Activated CD4-positive, CD25-positive, alpha-beta regulatory T cell treated with anti-CD3 and anti-CD28 coated beads, Interleukin-2, amount 50 U/mL, for 72 hours (primary cell): ENCODE measurements at regions not wholly inside any gene's neighbourhood (a gene's known extent, or its start where the extent isn't known, plus 50 kb on each side); places are given as distances from the start of the nearest gene placed in this dataset.
A peak's percentile ranks its signal among the peaks of the same experiment; 100 is the strongest.

Experiments used
- DNase-seq: peaks from one replicate; pipeline ENCODE4 v3.0.0; 2021

DNA sequence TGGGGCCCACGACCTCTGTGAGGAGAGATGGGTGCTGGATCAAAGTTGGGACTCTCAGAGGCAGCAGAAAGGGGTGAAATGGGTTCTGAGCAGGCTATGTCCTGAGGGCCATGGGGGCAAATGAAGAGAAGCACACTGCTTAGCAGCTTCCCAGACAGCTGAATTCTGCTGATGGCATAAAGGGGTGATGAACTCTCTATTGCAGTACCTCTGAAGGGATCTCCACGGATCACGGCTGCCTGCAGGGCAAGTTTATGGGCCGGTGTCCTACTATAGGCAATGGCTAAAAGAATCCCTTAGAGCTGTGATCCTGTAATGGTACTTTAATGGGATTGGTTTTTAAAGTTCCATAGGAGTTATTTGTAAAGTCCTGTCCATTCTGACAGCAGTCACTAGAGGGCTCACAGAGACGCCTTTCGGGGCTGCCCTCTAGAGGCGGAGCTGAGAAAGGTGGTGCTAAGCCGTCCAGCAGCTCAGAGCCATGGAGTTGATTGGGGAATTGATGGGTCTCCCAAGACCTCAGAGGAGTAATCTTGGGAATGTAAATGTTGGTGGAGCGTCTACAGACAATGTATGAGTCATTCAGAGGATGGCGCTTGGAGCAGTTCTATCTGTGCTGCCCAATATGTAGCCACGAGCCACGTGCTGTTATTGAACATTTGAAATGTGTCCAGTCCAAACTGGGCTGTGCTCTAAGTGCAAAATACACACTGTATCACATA, 287.3 kb downstream of the COG6 start:
- DNase-seq, result peak; percentile 70

DNA sequence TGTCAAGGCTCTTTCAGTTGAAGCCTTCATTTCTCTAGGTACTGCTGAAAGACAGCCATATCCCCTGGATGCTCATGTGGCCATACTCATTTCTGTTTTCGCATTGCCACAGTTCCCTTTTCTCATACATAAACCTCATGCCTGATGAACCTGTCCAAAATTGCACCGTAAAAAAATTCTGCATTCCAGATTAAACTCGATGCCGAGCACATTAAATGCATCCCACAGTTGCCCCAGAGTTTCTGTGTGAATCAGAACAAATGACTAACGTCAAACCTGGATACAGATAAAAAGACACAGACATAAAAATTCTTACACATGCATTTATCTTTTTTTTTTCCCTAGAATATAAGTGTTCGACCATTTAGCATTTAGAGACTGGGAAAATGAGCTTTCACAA, 288.2 kb downstream of the COG6 start:
- no peak for DNase-seq

DNA sequence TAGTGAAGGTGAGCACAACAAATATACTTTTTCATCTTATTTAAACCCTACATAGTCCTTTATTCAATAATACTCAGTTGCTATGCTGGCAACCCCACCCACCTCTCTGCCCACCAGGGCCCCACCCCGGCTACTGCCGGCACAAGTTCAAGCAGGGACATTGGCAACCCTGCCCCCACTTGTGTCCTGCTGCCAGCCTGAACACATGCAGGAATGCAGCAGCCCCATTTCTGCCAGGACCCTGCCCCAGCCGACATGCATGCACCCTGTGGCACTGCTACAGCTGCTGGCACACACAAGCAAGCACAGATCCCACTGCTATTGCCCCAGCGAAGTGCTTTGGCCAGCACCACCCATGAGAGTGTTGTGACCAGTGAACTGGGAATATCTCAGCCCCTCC, 289.8 kb downstream of the COG6 start:
- no peak for DNase-seq

DNA sequence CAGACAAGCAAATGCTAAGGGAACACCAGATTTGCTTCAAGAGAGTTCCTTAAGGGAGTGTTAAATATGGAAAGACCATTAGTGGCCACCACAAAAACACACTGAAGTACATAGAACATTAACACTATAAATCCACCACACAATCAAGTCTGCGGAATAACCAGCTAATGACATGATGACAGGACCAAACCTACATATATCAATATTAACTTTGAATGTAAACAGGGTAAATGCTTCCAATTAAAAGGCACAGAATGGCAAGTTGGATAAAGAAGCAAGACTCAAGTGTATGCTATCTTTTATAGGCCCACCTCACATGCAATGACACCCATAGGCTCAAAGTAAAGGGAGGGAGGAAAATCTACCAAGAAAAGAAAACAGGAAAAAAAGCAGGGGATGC, 291.3 kb downstream of the COG6 start:
- DNase-seq, result no peak

DNA sequence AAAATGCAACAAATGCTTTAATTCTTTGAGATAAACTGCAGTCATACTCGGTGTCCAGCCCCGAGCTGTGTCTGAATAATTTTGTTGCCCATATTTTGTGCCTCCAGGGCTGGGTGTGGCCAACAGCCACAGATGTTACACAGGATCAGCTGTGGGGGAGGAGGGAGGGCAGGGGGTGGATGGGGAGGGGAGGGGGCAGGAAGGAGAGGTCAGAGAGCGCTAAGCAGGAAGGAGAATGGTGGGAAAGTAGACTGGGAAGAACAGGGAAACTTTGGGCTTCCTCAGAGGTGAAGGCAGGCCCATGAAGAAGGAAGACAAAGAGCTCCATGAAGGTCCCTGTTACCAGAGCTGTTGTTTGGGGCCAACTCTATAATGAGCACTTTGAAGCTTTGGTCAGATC, 295.8 kb downstream of the COG6 start:
- DNase-seq, result no peak

DNA sequence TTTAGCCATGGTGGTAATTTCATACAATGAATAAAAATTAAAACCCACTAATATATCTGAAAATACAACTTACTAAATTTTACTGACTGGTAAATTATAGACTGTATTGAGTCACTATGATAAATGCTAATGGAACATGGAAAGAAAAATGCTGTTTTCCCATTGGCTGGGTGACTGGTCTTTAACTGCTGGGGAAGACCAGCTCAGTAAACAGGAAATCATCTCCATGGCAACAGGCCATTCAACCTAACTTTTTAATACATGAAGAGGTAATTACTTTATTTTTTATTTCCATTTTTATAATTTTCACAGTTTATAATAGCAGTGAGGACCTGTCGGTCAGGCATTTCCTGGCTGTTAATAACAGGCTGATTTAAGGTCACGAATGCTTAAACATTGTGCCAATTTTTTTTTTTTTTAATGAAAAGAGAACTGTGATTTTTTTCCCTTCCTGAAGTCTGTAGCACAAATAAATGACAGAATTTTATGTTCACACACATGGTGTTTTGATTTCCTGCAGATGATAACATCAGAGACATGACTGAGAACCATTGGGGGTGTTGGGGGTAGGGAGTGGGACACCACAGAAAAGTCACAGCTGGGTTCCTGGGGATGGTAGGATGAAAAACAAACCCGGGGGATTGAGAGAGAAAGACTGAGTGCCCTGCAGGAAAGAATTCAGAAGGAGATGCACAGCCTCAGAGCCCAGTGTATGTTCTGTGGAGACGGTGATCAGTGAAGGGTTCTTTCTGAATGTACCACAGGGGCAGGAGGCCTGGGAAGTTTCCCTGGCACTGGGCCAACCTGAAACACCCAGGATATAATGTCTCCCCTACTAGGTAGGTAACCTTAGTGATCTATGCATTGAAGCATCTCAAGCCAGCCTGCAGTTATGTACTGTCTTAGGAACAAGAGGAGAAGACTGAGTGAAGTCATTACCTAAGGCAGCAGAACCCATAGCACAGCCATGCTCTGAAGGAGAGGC, 297.1 kb downstream of the COG6 start:
- no peak for DNase-seq

DNA sequence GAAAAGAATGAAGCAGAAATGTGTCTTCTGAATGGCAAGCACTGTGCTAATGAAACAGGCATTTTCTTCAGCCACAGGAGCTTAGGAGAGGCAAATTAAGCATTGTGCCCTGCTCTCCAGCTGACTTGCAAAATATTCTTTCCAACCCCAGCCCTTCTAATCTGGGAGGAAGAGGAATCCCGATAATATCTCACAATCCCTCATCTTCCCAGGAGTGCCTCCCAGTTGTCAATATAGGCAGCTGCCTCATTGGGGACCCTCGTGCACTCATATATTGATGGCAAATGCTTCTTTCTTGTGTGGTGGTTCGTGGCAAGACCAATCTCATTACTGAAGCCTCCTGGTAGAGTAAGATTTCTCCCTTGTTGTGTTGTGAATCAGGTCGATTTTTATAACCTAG, 299.0 kb downstream of the COG6 start:
- no peak for DNase-seq

DNA sequence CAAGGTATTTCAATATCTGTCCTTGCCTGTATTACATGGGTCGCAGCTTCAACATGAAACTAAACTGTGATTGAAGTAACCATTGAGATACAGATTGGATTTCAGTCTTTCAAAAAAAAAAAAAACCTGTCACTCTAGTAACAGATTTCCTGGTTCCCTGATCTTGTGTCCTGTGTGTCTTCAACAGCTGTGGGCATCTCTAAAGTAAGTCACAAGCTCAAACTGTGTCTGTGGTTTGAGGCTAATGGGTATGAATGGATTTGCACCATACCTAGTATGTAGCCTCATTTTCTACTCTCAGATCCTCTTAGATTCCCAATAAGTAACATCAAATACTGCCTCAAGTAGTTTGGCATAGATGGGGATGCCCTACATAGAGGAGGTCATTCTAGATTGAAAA, 300.1 kb downstream of the COG6 start:
- DNase-seq, result no peak

DNA sequence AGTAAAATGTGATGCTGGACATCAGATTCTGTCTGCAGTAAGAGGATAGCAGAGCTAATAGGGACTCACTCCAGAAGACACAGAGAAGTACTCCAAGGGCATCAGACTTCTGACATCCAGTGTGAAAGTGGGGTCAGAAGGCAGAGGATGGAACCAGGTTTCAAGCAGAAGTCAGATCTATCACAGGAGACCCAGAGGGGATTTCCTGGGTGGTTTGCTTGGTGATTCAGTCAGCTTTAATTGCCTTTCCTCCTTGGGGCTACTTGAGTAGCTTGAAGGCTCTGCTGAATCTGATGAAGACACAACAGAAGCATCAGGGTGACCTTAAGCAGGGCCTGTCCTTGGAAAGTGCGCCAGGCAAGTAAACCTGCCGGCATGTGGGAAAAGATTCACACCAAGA, 300.6 kb downstream of the COG6 start:
- no peak for DNase-seq

DNA sequence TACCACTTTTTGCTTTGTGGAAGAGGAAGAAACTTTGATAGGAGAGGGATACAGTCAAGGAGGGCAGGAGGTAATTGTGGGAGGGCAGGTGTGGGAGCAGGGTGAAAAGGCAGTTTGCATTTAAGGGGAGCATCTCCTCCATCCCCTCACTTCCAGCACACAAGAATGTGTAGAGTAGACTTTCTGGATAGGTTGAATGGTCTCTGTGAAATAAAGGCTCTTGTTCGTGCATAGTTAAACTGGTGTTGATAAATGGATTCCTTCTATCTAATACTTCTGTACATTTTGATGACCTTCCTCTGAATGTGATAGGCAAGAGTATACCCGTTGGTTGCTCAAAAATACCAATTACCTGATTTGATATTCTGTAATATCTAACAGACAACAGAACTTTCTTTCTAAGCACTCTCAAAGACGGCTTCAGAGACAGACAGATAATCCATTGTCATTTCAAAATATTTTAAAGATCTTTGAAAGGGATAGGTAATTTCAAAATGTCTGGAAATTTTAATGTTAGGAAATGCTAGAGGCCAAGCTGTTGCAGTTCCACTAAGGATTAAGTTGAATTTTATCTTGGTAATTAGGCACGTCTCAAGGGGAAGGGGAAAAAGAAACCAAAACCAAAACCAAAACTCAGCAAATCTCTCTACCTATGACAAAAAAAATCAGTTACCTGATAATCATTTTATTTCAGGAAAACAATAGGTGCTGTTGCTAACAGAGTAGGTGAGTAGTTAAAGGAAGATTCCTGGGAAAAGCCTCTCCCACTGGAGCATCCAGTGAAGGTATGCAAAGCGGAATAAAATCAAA, 302.6 kb downstream of the COG6 start:
- no peak for DNase-seq

DNA sequence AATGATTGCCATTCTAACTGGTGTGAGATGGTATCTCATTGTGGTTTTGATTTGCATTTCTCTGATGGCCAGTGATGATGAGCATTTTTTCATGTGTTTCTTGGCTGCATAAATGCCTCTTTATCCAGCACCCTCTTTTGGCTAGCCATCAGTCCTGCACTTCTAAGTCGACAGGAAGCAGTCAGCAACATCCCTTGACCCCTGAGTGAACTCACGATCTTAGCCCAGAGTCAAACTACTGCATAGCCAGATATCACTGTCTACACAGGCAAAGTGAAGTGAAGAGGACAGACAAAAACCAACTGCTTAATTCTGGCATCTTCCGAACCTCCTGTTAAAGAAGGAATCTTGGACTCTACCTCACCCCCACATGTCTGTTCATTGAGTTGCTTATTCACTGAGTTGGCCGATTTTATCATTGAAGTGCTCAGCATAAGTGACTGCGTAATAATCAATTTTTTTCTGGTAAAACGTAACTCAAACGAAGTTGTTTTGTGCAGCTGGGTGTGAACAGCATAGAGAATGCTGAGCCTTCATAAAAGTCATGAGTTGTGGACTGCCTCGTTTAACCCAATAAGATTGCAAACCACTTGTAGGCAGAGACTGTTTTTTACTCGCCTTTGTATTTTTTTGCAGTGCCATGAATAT, 304.2 kb downstream of the COG6 start:
- DNase-seq, result no peak

DNA sequence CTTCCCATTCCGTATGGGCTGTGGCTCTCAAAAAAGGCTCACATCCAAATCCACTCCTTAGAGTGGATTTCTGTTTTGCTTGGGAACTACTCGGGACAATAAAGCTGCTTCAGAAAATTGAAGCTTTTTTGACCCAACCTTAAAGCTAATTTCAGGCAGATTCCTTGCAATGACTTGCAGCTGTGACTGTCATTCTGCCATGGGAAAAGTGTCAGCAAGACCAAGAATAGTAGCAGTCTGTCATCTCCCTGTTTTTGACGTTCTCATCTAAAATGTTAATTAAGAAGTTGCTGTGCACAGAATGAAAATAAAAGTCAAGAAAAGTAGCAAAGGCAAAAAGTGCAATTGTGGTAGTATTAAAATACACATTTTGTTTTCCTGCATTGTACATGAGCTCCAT, 304.7 kb downstream of the COG6 start:
- no peak for DNase-seq

DNA sequence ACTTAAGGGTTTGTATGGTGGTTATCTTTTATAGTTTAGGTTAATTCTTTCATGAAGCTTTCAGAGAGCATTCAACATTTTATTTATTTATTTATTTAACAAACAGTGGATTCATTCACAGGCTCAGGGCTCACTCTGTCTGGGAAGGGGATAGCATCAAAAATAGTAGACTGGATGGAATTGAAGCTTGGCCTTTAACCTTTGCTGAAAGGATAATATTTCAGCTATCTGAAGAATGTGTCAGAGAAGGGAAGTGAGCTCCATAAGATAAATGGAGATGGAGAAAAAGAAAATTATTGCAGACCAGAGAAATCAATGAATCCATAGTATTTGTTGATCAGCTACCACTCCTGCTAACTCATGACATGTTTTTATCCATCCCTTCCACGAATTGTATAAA, 305.6 kb downstream of the COG6 start:
- DNase-seq, result no peak

DNA sequence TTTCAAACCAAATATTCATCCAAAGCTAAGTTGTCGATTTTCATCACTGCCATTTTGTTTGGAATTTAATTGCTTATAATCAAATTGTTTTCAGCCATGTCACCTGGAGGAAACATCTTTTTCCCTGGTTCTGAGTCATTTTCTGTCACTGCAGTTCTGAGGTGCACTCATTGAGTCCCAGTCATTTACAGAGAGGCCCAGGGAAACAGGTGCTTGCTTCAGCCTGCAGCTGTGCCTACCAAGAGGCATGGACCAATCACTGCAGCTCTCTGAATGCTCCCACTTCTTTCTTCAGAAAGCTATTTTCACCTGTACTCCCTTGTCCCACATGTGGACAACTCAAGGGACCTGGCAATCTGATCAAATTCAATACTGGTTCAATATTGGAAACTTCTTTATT, 308.1 kb downstream of the COG6 start:
- DNase-seq, result no peak

DNA sequence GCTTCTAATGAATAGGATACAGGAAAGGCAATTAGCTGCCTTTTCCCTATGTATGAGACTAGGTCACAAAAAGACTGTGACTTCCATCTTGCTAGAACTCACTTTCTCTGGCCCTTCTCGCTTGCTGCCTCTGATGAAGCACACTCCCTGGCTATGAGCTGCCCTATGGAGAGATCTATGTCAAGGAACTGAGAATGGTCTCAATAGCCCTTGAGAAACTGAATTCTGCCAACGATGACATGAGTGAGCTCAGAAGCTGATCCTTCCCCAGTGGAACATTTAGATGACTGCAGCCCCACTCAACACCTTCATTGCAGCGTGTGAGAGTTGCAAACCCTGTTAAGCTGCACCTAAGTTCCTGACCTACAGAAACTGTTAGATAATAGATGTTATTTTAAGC, 309.8 kb downstream of the COG6 start:
- no peak for DNase-seq

DNA sequence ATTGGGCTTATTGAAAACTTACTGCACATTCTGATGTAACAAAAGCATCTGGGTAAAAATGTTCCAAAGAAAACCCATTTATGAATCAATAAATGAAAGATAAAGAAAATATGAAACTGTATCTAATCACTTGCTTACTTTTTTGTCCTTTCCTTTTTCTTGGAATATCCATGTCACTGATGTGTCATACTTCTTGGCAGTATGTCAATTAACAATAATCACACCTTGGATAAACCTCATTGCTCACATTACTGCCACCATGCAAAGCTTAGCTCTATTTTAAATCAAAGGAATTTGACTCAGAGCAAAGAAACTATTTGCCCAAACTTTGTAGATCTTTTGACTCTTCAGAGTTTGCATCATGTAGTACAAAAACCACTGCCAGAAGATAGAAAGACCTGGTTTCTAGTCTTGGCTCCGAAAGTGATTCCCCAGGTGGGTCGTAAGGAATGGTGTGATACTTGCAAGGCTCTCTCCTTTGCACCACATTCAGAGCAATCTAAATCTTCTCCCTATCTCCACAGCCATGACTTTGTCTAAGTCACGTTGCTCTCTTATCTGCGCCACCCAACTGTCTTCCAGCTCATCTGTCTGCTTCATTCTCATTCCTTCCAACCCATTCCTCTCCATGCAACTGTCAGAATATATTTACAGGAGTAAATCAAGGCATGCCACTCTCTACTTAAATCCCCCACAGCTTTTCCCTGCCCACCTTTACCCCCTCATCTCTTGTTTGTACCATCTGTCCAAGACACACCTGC, 311.9 kb downstream of the COG6 start:
- DNase-seq, result no peak

DNA sequence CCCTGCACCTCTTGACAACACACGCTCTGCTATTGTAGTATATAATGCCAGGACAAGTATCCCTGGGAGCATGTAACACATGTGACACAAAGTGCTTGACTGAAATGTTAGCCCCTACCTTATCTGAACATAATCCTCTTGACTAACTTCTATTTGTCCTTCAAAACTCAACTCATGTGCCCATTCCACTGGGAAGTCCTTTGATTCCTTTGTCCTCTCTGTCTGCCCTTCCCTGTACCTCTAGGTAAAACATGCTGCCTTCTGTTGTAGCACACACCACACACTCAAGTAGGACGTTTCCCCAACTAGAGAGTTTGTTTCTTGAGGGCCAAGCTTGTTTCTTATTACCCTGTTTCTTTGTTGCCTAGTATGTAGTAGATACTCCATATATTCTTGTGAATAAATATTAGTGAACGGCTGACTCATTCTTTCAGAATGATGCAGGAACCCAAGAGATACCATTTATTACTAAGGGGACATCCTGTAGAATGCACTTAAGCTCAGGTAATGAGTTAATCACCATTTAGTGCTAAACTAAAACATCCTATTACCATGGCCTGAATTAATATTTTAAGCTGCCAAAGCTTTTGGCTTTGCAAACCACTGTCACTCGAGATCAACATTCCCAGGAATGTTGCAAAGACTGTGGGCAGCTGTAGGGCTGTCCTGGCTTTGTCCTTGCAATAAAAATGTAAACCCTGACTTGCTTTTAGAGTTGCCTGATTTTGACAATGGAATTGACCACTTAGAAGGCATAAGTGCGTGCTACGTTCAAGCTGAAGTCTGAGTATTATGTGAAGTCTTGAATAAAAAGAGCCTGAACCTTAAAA, 313.4 kb downstream of the COG6 start:
- DNase-seq, result no peak

DNA sequence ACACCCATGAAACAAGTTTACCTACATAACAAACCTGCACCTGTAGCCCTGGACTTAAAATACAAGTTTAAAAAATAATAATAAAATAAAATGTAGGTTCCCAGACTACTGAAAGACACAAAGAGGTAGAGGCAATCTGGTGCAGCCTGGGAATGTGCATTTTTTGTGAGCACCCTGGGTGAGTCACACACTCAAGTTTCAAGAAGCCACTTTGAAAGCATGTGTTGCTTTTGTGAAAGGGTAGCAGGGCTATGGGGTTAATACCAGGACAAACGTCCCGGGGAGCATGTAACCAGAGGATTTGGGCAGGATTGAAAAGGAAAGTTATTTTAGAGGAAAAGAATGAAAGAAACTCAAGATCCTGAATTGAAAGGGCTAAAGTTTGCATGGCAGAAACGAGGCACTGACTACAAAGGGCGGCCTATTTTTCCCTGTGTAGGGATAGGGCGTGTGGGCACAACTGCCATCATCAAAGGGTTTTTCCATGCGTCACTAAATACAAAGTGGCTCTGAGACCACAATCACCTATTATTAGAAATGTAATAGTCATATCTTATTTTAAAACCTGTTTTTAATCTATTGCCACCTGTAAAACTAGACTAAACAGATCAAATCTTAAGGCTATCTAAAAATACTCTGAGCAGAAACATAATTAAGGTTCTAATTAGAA, 314.9 kb downstream of the COG6 start:
- DNase-seq, result no peak

DNA sequence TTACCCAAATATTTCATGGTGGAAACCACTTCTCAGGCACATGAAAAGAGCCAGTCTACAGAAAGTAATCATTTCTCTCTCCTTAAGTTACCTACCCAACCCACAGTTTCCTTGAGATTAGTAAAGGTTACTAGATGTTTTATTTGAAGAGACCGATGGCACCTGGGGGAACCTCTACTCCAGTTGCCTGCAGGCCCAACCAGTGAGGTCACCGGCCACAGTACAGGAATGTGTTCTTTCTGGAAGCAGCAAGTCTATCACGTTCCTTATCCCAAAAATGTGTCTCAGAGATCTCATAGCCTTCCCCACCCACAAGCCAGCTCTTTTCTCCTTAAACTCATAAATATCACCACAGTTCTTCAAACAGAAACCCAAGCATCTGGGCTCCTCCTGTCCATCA, 316.1 kb downstream of the COG6 start:
- DNase-seq, result no peak

DNA sequence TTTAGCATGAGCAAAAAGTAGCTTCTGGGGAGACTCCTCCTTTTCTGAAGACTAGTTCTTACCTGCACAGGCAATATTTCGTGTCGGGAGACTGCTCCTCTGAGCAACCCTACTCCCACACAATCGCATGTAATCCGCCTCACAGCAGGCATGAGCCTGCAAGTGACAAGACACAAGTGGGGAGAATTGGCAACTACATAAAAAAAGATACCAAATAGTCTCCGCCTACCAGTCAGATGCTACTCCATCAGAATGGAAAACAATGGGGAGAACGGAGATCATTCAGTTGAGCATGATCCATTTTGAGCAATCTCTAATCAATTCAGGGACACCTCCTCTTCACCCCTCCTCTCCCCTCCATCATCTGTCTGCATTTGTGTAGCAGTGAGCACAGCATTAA, 321.0 kb downstream of the COG6 start:
- DNase-seq, result no peak

DNA sequence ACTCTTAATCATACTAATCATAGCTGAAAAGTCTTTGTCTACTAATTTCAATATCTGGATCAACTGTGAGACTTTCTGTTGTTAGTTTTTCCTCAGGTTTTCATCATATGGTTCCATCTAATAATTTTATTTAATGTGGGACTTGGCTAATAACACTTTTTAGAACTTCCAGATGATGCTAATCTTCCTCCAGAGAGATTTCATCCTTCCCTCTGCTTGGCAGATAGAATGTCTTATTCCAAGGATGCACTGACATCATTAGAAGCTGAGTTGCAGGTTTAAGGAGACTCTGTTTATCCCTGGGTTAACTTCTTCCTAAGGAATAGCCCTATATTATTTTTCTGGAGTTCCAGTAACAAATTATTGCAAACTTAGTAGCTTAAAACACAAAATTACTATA, 325.6 kb downstream of the COG6 start:
- DNase-seq, result no peak
